Heart left ventricle (tissue), 13 donors: ENCODE measurements at regions not wholly inside any gene's neighbourhood (a gene's known extent, or its start where the extent isn't known, plus 50 kb on each side); places are given as distances from the start of the nearest gene placed in this dataset.

Source experiments
- CTCF ChIP-seq, 12 donors: fragments of 200-600 bp; sonication (generic) in 4 of 12; IDR thresholded peaks; one replicate each; pipeline versions ENCODE4 v1.5.0 to v1.8.0; 2018 to 2022; ENCODE audit warnings: antibody characterized with exemption in 12 of 12, mild to moderate bottlenecking in 5 of 12
- POLR2A ChIP-seq, 2 donors: fragments of 450-650 bp; IDR thresholded peaks; one replicate each; pipeline ENCODE4 v1.6.1; 2017; ENCODE audit warnings: antibody characterized with exemption in 2 of 2, mild to moderate bottlenecking in 2 of 2, moderate library complexity in 2 of 2
- donor health status: ischemic (EF 13 %, LVEDD 7.1; RV severe dilation, severe dysfunction).
- donor health status: DM: no; HTN: yes; CAD: no.
- donor health status: DM: no; HTN: no; CAD: no.
- donor health status: ischemic (EF 25% LVEDD 6.9; RV normal size, moderate dysfunction).
- donor health status: ischemic (EF 25% LVEDD 5.7; RV mildly dilated, moderate dysfunction).
- donor health status: ischemic (EF 35%, LVEDD 5.7; RV mildly dilated, moderate dysfunction).
- donor health status: nonischemic (EF 11% LVEDD 7.7; RV severe dilation, severe dysfunction).
- donor health status: DM: yes; HTN: yes; CAD: no.
- donor health status: PGD.
- donor health status: ischemic (EF 29% LVEDD 5.4; RV normal size, mild dysfunction).
- donor health status: nonischemic (EF 23%, LVEDD 6.1; RV moderate dilation, normal function).

- TF ChIP-seq CTCF (IDR thresholded peaks at IDR 0.05) (no peak), POLR2A (IDR thresholded peaks at IDR 0.05) (no peak)
Measured at GRCh38 chr12:65740506-65740872, 83.8 kb upstream of the HMGA2 start.
